C4-2B (cell line): ENCODE measurements at regions not wholly inside any gene's neighbourhood (a gene's known extent, or its start where the extent isn't known, plus 50 kb on each side); places are given as distances from the start of the nearest gene placed in this dataset.

Experiments used
- CTCF ChIP-seq: fragments of 450-650 bp; conservative IDR thresholded peaks from 2 replicates; pipeline ENCODE4 v1.5.1; 2017; ENCODE audit warnings: mild to moderate bottlenecking
- ZFX ChIP-seq: fragments of 450-650 bp; IDR thresholded peaks from 2 replicates; pipeline ENCODE4 v1.6.1; 2017

DNA sequence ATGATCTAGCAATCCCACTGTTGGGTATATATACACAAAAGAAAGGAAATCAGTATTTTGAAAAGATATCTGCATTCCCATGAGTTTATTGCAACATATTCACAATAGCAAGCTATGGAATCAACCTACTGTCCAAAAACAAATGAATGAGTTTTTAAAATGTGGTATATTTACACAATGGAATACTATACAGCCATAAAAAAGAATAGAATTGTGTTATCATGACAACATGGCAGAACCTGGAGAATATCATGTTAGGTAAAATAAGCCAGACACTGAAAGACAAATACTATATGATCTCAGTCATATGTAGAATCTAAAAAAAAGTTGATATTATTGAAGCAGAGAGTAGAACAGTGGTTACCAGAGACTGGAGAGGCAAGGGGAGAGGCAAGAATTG, 732.6 kb downstream of the MCTP2 start:
- TF ChIP-seq CTCF (no peak), ZFX (no peak)
